GM21447 (cell line): ENCODE measurements at regions not wholly inside any gene's neighbourhood (a gene's known extent, or its start where the extent isn't known, plus 50 kb on each side); places are given as distances from the start of the nearest gene placed in this dataset.

Experiments used
- ATAC-seq: cut with Tn5 transposase; IDR thresholded peaks from one replicate; pipeline ENCODE4 v1.9.1; 2021; ENCODE audit not compliant: unreplicated experiment

GRCh38 chr1:222301652-222302051 lies 246.3 kb downstream of the HHIPL2 start:
- ATAC-seq = no peak

GRCh38 chr1:222299524-222299923 lies 248.4 kb downstream of the HHIPL2 start:
- no peak for ATAC-seq

- ATAC-seq = no peak
Measured at GRCh38 chr1:222290866-222291265, 257.0 kb downstream of the HHIPL2 start.

GRCh38 chr1:222288053-222288452 lies 259.9 kb downstream of the HHIPL2 start:
- no peak for ATAC-seq

GRCh38 chr1:222286011-222286410 lies 261.9 kb downstream of the HHIPL2 start:
- ATAC-seq = no peak

GRCh38 chr1:222285526-222285925 lies 262.4 kb downstream of the HHIPL2 start:
- no peak for ATAC-seq

GRCh38 chr1:222284466-222284865 lies 263.4 kb downstream of the HHIPL2 start:
- no peak for ATAC-seq

GRCh38 chr1:222283147-222283768 lies 264.6 kb downstream of the HHIPL2 start:
- ATAC-seq = no peak

GRCh38 chr1:222279591-222279990 lies 268.3 kb downstream of the HHIPL2 start:
- no peak for ATAC-seq

GRCh38 chr1:222278501-222278900 lies 269.4 kb downstream of the HHIPL2 start:
- no peak for ATAC-seq

GRCh38 chr1:222275729-222276465 lies 272.0 kb downstream of the HHIPL2 start:
- no peak for ATAC-seq

- no peak for ATAC-seq
Measured at GRCh38 chr1:222275001-222275728, 272.7 kb downstream of the HHIPL2 start.

- ATAC-seq = no peak
Measured at GRCh38 chr1:222266223-222267196, 281.4 kb downstream of the HHIPL2 start.

- no peak for ATAC-seq
Measured at GRCh38 chr1:222263791-222264190, 284.1 kb downstream of the HHIPL2 start.

- no peak for ATAC-seq
Measured at GRCh38 chr1:222257027-222257426, 290.9 kb downstream of the HHIPL2 start.

- ATAC-seq = no peak
Measured at GRCh38 chr1:222256058-222256457, 291.8 kb downstream of the HHIPL2 start.

GRCh38 chr1:222252788-222253187 lies 295.1 kb downstream of the HHIPL2 start:
- ATAC-seq = no peak

- no peak for ATAC-seq
Measured at GRCh38 chr1:222251847-222252246, 296.1 kb downstream of the HHIPL2 start.

GRCh38 chr1:222250376-222250775 lies 297.5 kb downstream of the HHIPL2 start:
- ATAC-seq = no peak

GRCh38 chr1:222247811-222248310 lies 300.0 kb downstream of the HHIPL2 start:
- ATAC-seq = no peak

GRCh38 chr1:222247081-222247480 lies 300.8 kb downstream of the HHIPL2 start:
- no peak for ATAC-seq
